NCI-H748 (cell line): ENCODE measurements at regions not wholly inside any gene's neighbourhood (a gene's known extent, or its start where the extent isn't known, plus 50 kb on each side); places are given as distances from the start of the nearest gene placed in this dataset.
A peak's percentile ranks its signal among the peaks of the same experiment; 100 is the strongest.

Source experiments
- DNase-seq: peaks from one replicate; lab custom pipeline; 2025; ENCODE audit not compliant: unreplicated experiment; lab: John Stamatoyannopoulos, UW

DNA sequence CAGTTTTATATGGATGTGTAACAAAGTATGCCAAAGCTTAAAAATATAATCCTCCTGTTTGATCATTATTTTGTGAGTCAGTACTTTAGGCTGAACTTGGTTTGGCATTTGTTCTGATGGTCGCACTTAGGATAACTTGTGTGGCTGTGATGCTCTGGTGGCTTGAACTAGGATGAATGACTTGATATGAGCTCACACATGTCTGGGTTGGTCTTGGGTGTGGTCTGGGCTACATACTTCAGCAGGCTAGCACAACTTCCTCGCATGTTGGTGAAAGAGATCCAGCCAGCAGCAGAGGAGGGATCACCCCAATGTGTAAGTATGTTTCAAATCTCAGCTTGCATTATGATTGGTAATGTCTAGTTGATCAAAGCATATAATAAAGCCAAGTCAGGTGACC, 969.1 kb upstream of the PCDH9 start:
- DNase-seq = no peak

DNA sequence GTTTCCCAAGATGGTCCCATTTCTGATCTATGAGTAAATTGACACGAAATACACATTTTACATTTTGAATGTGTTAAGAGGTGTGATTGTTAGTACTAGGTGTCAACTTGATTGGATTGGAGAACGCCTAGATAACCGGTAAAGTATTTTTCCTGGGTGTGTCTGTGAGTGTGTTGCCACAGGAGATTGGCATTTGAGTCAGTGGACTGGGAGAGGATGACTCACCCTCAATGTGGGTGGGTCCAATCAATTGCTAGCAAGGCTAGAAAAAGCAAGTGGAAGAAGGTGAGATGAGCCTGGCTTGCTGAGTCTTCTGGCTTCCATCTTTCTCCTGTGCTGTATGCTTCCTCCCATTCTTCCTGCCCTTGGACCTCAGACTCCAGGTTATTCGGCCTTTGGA, 960.7 kb upstream of the PCDH9 start:
- DNase-seq = peak; percentile 7

DNA sequence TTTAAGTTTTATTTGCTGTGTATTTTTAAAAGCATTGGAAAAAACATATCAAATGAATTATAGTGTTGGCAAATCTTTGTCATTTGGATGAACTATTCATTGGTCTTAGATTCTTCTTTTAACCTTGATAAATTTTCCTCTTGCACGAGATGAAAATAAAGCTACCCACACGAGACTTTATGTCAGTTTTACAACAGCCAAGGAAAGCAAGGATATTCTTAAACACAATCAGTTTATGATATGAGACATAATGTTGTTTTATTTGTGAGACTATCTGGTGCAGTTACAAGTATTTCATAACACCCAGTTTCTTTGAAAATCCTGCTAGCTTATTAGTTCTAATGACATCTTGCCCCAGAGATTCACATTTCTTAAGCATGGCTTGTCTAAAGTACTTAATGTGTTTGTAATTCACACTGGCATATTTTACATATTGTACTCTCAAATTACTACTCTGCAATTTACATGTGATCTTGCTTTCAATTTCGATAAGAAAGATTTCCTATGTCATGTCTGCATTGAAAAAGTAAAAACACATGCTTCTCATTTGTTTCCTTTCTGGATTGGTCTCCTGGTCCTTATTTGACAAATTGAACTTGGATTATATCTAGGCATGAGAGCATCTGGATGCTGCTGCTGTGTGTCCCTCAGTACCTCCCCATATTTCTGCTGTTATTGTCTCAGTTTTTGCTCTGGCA, 955.5 kb upstream of the PCDH9 start:
- DNase-seq = no peak

DNA sequence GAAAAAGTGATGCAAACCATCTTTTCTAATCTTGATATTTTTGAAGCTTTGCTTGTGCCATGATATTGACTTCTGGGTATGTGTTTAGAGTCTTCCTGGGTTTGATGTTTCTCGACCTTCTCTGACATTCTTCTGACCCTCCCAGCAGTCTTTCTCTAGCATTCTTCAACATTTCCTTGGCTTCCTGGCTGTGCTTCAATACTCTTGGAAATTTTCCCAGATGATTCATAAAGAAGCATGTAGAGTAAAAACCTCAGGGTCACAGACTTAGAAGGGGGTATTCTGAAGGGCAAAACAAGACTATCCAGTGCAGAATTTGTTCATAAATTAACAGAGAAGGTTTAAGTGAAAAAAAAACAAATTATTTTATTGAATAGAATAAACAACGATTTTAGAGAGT, 946.3 kb upstream of the PCDH9 start:
- no peak for DNase-seq

DNA sequence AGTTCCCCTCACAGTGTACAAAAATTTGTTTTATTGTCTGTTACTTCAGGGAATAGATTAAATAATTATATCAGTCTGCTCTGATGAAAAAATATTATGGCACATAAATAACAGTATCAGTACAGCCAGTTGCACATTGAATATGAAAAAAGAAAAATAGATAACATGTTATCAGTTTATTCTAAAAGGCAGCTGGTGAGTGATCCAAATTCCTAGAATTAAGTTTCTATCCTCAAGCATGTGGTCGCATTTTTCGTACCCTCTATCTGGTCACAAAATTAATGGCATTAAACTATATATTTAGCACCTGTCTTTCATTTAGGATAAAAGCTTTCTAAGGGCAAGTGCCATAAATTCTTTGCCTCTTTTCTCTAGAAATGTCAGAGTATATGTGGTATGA, 944.8 kb upstream of the PCDH9 start:
- no peak for DNase-seq

DNA sequence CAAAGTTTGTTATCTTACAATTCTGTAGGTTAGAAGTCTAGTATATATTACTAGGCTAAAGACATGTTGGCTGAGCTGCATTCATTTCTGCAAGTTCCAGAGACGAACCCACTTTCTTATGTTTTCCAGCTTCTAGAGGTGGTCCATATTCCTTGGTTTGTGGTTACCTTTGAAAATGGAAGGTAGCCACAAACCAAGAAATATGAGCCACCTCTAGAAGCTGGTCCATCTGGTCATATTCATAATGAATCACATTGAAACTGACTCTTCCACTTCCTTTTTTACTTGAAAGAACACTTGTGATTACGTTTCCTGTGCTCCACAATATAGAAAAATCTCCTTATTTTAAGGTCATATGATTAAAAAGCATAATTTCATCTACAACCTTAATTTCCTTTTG, 943.0 kb upstream of the PCDH9 start:
- no peak for DNase-seq

DNA sequence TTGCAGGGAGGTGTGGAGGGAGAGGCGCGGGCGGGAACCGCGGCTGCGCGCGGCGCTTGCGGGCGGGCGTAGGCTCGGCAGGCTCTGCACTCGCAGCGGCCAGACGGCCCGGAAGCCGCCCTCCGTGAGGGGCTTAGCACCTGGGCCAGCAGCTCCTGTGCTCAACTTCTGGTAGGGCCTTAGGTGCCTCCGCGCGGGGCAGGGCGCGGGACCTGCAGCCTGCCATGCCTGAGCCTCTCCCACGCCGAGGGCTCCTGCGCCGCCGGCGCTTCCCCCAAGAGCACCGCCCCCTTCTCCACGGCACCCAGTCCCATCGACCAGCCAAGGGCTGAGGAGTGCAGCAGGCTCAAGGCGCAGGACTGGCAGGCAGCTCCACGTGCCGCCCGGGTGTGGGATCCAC, 940.8 kb upstream of the PCDH9 start:
- DNase-seq = no peak

DNA sequence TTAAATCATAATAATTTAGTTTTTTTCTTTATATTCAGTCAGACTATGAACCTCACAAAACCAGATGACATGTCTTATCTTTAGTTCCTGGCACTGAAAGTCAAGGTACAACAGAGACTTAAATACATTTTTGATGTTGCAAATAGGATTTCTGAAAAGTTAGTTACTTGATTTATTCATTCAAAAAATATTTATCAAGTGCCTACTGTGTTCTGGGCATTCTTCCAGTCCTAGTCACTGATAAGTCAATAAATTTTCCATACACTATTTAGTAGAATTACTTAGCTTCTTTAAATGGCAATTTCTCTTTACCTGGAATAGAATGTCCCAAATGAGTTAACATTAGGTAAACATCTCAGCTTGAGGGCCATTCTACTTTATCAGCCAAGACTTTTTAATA, 938.3 kb upstream of the PCDH9 start:
- no peak for DNase-seq

DNA sequence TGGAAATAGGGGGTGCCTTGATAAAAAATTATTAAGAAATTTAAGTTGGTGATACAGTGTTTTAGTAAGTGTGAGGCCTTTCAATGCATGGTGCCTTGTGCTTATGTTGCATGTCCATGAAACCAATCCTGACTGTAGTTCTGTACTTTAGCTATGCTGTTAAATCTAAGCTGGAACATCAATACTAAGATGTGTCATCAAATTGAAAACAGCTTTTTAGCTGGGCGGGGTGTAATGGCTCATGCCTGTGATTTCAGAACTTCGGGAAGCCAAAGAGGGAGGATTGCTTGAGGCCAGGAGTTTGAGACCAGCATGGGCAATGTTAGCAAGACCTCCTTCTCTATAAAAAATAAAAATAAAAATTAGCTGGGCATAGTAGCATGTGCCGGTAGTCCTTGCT, 930.3 kb upstream of the PCDH9 start:
- no peak for DNase-seq

DNA sequence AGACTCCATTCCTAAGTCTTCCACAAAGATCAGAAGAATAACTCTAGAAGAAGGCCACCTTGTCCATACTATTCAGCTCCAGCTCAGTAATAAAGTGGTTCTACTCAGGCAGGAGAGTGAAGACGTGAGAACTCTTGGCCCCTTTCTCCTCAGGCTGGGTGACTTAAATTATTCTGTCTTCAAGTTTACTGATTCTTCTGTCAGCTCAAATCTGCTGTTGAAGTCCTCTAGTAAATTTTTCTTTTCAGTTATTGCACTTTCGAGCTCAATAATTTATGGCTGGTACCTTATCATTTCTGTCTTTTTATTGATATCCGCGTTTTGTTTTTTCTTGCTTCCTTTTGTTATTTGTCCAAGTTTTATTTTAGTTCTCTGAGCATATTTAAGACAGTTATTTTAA, 922.3 kb upstream of the PCDH9 start:
- no peak for DNase-seq

DNA sequence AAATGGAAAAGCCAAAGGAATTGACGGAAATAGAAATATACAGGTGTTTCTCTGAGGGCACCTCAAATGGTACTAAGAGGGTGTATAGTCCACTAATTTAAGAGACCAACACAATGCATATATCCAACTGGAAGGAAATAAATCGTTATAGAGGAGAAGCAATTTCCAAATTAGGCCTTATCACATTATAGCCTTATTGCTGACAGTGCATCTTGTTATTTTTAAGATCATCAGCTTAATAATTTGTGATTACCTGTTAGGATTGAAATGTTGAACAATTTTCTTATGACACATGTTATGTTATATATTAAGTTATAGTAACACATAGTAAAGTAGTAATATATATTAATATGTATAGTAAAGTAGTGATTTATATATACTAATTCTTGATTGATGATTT, 915.7 kb upstream of the PCDH9 start:
- no peak for DNase-seq

DNA sequence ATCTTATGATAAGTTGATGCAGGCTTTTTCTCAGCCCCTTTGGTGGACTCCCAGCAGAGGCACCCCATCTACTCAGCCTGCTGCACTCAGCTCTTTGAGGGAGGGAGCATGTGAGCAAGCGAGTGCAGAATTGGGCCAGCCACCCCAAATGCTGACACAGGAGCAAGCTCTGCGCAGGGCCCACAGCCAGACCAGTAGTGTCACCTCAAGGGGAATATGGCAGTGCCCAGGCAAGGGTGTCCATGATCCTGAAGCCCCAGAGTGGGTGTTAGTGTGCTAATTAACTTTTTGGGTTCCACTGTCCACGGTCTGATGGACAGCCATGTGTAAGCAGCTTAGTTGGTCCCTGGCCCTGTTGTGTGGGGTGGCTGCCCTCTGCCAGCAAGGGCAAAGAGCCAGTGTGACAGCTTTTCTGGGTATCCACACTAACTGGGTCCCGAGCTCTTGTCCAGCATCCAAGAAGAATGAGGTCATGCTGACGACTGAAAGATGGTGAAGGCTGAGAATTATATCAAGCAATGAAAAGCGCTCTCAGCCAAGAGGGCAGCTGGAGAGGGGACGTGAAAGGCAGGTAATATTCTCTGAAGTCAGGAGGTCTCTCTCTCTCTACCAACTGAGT, 898.3 kb upstream of the PCDH9 start:
- DNase-seq = no peak

DNA sequence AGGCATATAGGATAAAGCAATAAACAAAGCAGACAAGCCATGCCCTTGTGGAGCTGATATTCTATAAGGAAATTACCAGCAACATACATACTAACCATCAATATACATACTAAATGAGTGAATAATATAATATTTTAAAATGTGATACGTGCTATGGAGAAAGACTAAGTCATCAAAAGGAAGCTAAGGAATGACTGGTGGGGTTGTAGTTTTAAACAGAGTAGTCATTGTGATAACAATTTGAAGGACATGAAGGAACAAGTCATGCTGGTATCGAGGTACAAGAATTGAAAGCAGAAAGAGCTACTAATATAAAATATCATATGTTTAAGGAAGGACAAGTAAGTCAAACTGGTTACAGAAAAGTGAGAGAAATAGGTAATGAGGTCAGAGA, 894.9 kb upstream of the PCDH9 start:
- no peak for DNase-seq

DNA sequence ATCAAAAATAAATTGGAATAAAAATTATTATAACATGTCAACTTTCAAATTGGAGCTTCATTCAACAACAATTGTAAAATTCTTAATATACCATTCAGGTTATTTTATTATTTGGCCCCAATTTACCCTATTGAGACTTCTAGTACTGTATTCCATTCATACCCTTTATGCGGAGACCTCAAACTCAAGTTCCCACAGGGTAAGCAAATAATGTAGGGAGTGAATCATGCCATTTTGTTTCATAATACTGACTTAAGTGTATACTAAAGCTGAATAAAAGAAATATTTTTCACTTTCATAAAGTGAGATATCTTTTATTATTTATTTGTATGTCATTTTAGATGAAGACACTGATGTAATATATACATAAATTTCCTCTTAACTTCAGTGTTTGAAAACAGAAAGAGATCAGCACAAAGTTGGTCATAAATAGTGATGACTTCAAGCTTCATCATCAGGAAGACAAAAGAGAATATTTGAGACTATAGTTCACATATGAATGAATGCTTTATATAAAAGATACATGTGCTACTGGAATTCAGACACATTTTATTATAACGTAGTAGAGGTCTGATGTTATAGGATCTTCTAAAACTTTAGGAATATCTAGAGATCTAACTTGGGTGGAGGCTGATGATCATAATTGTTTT, 894.4 kb upstream of the PCDH9 start:
- DNase-seq = no peak

DNA sequence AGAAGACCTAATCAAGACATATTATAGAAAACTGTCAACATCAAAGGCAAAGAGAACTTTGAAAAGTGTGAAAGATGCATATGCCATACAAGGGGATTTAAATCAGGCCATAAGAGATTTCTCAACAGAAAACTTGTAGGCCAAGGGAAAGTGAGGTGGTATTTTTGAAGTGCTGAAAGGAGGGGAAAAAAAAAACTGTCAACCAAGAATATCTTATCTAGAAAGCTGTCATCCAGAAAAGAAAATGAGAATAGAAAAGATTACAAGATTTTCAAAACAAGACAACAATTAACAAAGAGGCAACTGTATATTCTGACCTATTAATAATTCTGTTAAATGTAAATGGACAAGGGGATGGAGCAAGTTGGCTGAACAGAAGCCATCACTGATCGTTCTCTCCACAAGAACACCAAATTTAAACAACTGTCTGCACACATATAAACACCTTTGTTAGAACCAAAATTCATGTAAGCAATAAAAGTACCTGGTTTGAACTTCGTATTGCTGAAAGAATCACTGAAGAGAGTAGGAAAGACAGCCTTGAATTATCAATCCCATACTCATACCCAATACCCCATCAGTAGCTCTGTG, 880.1 kb upstream of the PCDH9 start:
- DNase-seq = no peak

DNA sequence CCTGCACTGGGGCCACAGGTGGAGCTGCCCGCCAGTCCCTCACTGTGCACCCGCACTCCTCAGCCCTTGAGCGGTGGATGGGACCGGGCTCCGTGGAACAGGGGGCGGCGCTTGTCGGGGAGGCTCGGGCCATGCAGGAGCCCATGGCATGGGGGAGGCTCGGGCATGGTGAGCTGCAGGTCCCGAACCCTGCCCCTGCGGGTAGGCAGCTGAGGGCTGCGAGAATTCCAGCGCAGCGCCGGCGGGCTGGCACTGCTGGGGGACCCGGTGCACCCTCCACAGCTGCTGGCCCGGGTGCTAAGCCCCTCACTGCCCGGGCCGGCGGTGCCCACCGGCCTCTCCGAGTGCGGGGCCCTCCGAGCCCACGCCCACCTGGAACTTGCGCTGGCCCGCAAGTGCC, 877.5 kb upstream of the PCDH9 start:
- no peak for DNase-seq

DNA sequence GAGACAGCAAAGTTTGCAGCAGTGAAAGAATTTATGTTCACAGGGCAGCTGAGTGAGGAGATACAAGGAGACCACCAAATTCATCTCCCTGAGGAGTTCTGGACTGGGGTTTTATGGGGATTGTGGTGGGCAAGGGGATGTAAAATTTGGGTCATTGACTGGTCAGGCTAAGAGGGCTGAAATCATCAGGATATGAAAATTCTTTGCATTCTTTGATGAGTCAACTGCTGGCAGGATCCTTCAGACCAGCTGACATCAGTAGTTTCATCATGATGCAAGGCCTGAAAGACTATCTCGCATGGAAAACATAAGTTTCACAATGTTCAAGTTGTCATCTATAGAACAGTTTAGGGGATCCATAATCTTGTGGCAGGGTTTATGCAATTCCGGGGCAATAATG, 869.5 kb upstream of the PCDH9 start:
- no peak for DNase-seq

DNA sequence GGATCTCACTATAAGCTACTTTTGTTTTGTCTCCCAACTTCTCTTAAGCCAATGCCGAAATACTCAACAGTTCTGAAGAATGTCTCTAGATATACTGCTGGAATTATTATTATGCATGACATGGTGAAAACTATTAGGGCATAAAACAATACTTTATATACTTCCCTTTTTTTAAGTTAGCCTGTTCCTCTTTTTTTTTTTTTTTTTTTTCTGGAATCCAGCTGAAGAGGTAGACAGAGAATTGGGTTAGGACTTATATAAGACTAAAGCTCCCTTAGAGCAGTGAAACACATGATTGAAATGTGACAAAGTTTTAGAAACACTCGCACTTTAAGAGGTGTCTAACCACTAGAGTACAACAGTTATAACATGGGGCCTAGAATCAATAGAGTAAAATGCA, 850.9 kb upstream of the PCDH9 start:
- DNase-seq = no peak

DNA sequence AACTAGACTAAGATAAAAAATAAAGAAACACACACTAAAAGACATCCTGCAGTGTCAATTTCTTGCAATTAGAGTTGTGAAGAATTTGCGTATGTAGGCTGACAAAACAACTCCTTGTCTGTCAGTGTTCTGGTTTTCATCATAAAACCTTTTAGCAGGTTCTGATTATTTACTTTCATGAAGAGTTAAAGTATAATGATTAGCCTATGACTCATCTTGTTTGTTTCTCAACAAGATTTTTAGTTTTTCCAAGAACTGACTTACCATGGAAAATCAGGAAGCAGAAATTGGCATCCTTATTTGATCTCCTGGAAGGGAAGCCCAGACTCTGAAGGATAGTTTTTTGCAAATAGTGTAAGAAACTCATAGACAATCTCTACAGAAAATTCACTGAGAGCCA, 848.7 kb upstream of the PCDH9 start:
- no peak for DNase-seq

DNA sequence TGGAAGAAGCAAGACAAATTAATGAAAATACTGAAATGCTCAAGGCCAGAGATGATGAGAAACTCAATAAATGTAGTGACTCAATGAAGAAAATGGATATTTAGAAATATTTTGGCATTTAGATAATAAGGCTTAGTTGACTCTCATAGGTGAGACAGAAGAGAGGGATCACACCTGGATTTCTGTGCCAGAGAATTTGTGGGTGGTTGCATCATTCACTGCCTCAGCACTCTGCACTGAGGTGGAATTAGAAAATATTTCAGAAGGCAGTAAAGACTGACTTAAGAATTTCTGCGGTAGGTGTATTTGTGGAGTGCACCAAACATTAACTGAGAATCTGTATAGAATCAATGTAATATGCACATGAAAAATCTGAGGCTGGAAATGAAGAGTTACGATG, 848.3 kb upstream of the PCDH9 start:
- DNase-seq = no peak

DNA sequence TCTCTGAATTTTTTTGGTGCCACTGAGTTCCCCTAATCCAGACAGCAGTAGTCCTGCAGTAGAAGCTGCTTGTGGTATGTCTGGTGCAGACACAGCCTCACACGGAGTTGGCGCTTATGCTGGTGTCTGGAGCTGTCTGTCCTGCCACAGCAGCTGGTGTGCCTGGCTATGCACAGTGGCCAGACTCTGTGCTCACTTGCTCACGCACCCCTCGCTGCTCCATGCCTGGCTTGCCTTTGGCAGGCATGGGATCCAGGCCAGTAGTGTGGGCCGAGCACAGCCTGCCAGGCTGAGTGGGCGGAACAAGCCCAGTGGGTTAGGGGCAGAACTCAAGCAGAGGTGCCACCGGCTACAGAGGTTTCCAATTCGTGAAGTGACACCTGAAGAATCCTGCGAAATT, 845.9 kb upstream of the PCDH9 start:
- no peak for DNase-seq

DNA sequence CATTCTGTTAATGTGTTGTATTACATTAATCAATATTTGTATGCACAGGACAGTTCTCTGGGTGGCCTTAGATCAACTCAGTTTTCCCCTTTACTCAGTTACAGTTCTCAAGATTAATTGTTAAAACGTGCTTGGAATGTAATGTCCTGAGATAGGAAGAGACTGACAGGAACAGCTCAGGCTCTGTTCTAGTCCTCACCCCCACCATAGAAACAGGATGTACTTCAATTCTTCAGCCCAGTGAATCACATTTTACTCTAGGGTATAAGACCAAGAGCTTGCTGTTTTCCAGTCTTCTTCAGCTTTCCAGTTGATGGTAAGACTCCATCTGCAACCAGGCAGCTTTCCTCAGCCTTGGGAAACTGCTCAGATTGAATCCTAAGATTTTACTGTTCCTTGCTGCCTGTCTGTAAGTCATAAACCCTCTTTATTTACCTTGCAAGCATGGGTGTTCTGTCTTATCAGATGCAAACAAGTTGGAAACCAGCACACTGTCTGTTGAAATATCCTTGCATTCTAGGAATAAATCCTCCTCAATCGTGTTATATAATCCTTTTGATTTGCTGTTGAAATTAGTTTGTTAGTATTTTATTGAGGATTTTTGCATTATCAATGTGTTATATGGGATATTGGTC, 836.9 kb upstream of the PCDH9 start:
- no peak for DNase-seq
